H1 (cell line): ENCODE measurements at regions not wholly inside any gene's neighbourhood (a gene's known extent, or its start where the extent isn't known, plus 50 kb on each side); places are given as distances from the start of the nearest gene placed in this dataset.

ENCODE experiments used
- CTCF ChIA-PET: fragments of 300-600 bp; sonication (Branson Sonifier 250); formaldehyde crosslinking; loops from one replicate; lab custom pipeline; 2021; ENCODE audit not compliant: partially characterized antibody; lab: Charles Lee
- POLR2A ChIA-PET: fragments of 300-600 bp; sonication (Branson Sonifier 250); formaldehyde crosslinking; loops from one replicate; lab custom pipeline; 2021; ENCODE audit warnings: inconsistent platforms; ENCODE audit not compliant: partially characterized antibody; lab: Charles Lee
- DNase-seq, 2 experiments: peaks; one replicate each; pipeline versions ENCODE4 v3.0.0 to v3.0.0-alpha.2; 2010 to 2022; ENCODE audit warnings: low spot score in 2 of 2, low read depth in 1 of 2, mixed read lengths in 1 of 2
- FAIRE-seq: peaks from 2 replicates; lab custom pipeline; 2011; peaks lifted over from hg19 to GRCh38; lab: Jason Lieb, UNC
- H2AFZ ChIP-seq: 2 replicates; pipeline ENCODE4 v1.8.1; 2012; ENCODE audit warnings: low read length, inconsistent platforms
- H2AK5ac ChIP-seq: 2 replicates; pipeline ENCODE4 v1.6.1; 2013; ENCODE audit warnings: low read depth, low read length
- H2BK120ac ChIP-seq: replicated peaks from 2 replicates; pipeline ENCODE3; 2013; ENCODE audit warnings: low read depth, low read length, inconsistent platforms
- H2BK12ac ChIP-seq: 2 replicates; pipeline ENCODE4 v1.6.1; 2013; ENCODE audit warnings: low read depth, low read length
- H2BK15ac ChIP-seq: 2 replicates; pipeline ENCODE4 v1.6.1; 2013; ENCODE audit warnings: low read length
- H2BK20ac ChIP-seq: 2 replicates; pipeline ENCODE4 v1.6.1; 2013; ENCODE audit warnings: low read length
- H2BK5ac ChIP-seq: 2 replicates; pipeline ENCODE4 v1.6.1; 2013; ENCODE audit warnings: low read depth, low read length
- H3K14ac ChIP-seq: 2 replicates; pipeline ENCODE4 v1.6.1; 2013; ENCODE audit warnings: inconsistent platforms; ENCODE audit not compliant: insufficient read length
- H3K18ac ChIP-seq: 2 replicates; pipeline ENCODE4 v1.6.1; 2013; ENCODE audit warnings: low read length; ENCODE audit errors: extremely low read depth
- H3K23ac ChIP-seq: 2 replicates; pipeline ENCODE4 v1.6.1; 2013; ENCODE audit warnings: inconsistent platforms; ENCODE audit not compliant: insufficient read length
- H3K23me2 ChIP-seq: 2 replicates; pipeline ENCODE4 v1.6.1; 2013; ENCODE audit warnings: low read depth, low read length
- H3K27ac ChIP-seq: 2 replicates; pipeline ENCODE4 v1.6.1; 2011; ENCODE audit warnings: low read depth, low read length, inconsistent platforms
- H3K27me3 ChIP-seq, 4 experiments: replicated peaks in 1 of 4; 1 replicate in 1 of 4; 2 replicates in 3 of 4; pipeline versions ENCODE4 v1.6.1 to v1.8.1; 2011 to 2013; ENCODE audit warnings: low read length in 3 of 4, mild to moderate bottlenecking in 3 of 4, inconsistent platforms in 2 of 4, mixed read lengths in 2 of 4, moderate library complexity in 1 of 4; ENCODE audit not compliant: control insufficient read depth in 3 of 4, insufficient read depth in 3 of 4; ENCODE audit errors: extremely low read depth in 1 of 4
- H3K36me3 ChIP-seq, 4 experiments: 2 replicates each; pipeline versions ENCODE4 v1.6.1 to v1.8.1; 2011 to 2013; ENCODE audit warnings: mild to moderate bottlenecking in 4 of 4, low read length in 3 of 4, moderate library complexity in 2 of 4, control low read depth in 1 of 4, inconsistent platforms in 1 of 4; ENCODE audit not compliant: insufficient read depth in 4 of 4, control insufficient read depth in 2 of 4
- H3K4ac ChIP-seq: replicated peaks from 2 replicates; pipeline ENCODE3; 2013; ENCODE audit warnings: low read length, low read depth, mixed read lengths, inconsistent platforms; ENCODE audit not compliant: insufficient read length
- H3K4me1 ChIP-seq, 4 experiments: replicated peaks in 1 of 4; 1 replicate in 1 of 4; 2 replicates in 3 of 4; pipeline versions ENCODE4 v1.6.1 to v1.8.1; 2011 to 2013; ENCODE audit warnings: low read length in 3 of 4, inconsistent platforms in 2 of 4, mixed read lengths in 1 of 4; ENCODE audit not compliant: insufficient read depth in 4 of 4, control insufficient read depth in 3 of 4
- H3K4me2 ChIP-seq, 2 experiments: 2 replicates each; pipeline versions ENCODE4 v1.6.1 to v1.8.1; 2011 to 2013; ENCODE audit warnings: low read depth in 2 of 2, low read length in 2 of 2, control low read depth in 1 of 2, inconsistent platforms in 1 of 2, mild to moderate bottlenecking in 1 of 2; ENCODE audit not compliant: insufficient read depth in 1 of 2
- H3K4me3 ChIP-seq, 4 experiments: fragments of 200-600, 300-600 bp in 1 of 4; sonication (generic), shearing (Covaris generic), sonication (Bioruptor Twin) in 1 of 4; 2 replicates each; pipeline versions ENCODE4 v1.5.1 to v1.8.1; 2011 to 2016; ENCODE audit warnings: low read length in 4 of 4, low read depth in 3 of 4, control low read depth in 2 of 4, inconsistent platforms in 2 of 4, mild to moderate bottlenecking in 2 of 4, mixed read lengths in 1 of 4, moderate library complexity in 1 of 4; ENCODE audit not compliant: insufficient read depth in 2 of 4; ENCODE audit errors: extremely low read depth in 1 of 4
- H3K56ac ChIP-seq: replicated peaks from 2 replicates; pipeline ENCODE3; 2013; ENCODE audit warnings: low read depth, mild to moderate bottlenecking, mixed read lengths, low read length, inconsistent platforms; ENCODE audit not compliant: insufficient read length
- H3K79me1 ChIP-seq: 2 replicates; pipeline ENCODE4 v1.6.1; 2013; ENCODE audit warnings: low read depth, low read length, control low read depth
- H3K79me2 ChIP-seq, 2 experiments: 2 replicates each; pipeline versions ENCODE4 v1.6.1 to v1.8.1; 2012 to 2013; ENCODE audit warnings: low read length in 2 of 2, mild to moderate bottlenecking in 2 of 2, inconsistent platforms in 1 of 2; ENCODE audit not compliant: insufficient read depth in 2 of 2, control insufficient read depth in 1 of 2
- H3K9ac ChIP-seq, 4 experiments: replicated peaks in 1 of 4; 1 replicate in 1 of 4; 2 replicates in 3 of 4; pipeline versions ENCODE4 v1.6.1 to v1.8.1; 2011 to 2013; ENCODE audit warnings: low read depth in 3 of 4, low read length in 3 of 4, control low read depth in 2 of 4, mild to moderate bottlenecking in 2 of 4, moderate library complexity in 2 of 4, inconsistent platforms in 1 of 4; ENCODE audit errors: extremely low read depth in 1 of 4
- H3K9me3 ChIP-seq, 2 experiments: 2 replicates each; pipeline versions ENCODE4 v1.6.1 to v1.8.1; 2012 to 2013; ENCODE audit warnings: mild to moderate bottlenecking in 2 of 2, moderate library complexity in 2 of 2, control low read depth in 1 of 2, inconsistent platforms in 1 of 2, low read depth in 1 of 2, low read length in 1 of 2, mixed read lengths in 1 of 2; ENCODE audit not compliant: insufficient read depth in 2 of 2
- H4K20me1 ChIP-seq, 2 experiments: replicated peaks in 1 of 2; 2 replicates each; pipeline versions ENCODE3 to v1.8.1; 2011 to 2013; ENCODE audit warnings: inconsistent platforms in 2 of 2, low read length in 2 of 2, mild to moderate bottlenecking in 1 of 2; ENCODE audit not compliant: insufficient read depth in 2 of 2, control insufficient read depth in 1 of 2
- H4K5ac ChIP-seq: 2 replicates; pipeline ENCODE4 v1.6.1; 2013; ENCODE audit warnings: low read length, low read depth, mixed read lengths, inconsistent platforms; ENCODE audit not compliant: insufficient read length
- H4K8ac ChIP-seq: 2 replicates; pipeline ENCODE4 v1.8.0; 2013; ENCODE audit warnings: mild to moderate bottlenecking, moderate library complexity, low read length, inconsistent platforms; ENCODE audit not compliant: insufficient read depth; ENCODE audit errors: extremely low read depth
- H4K91ac ChIP-seq: replicated peaks from 2 replicates; pipeline ENCODE3; 2013; ENCODE audit warnings: low read length, mixed read lengths, inconsistent platforms; ENCODE audit not compliant: insufficient read length
- ASH2L ChIP-seq: fragments of 200-600, 300-600 bp; sonication (generic); IDR thresholded peaks from one replicate; pipeline ENCODE4 v1.7.1; 2017; ENCODE audit warnings: low read length
- JUND ChIP-seq: IDR thresholded peaks from 2 replicates; pipeline ENCODE4 v1.6.1; 2011; ENCODE audit warnings: mild to moderate bottlenecking, improper control_type of control experiment, low read length
- PHF8 ChIP-seq: fragments of 200-600 bp; sonication (generic); conservative IDR thresholded peaks from 2 replicates; pipeline ENCODE4 v1.7.1; 2012; ENCODE audit warnings: low read depth, mild to moderate bottlenecking, inconsistent platforms, low read length, moderate library complexity
- RFX5 ChIP-seq: IDR thresholded peaks from 2 replicates; pipeline ENCODE4 v1.6.1; 2011; ENCODE audit warnings: low read depth, low read length, improper control_type of control experiment, borderline replicate concordance
- SIN3A ChIP-seq, 2 experiments: IDR thresholded peaks in 1 of 2; conservative IDR thresholded peaks in 1 of 2; 2 replicates each; pipeline ENCODE4 v1.6.1; 2011 to 2012; ENCODE audit warnings: low read length in 2 of 2, improper control_type of control experiment in 1 of 2, low read depth in 1 of 2, mild to moderate bottlenecking in 1 of 2
- SIRT6 ChIP-seq: IDR thresholded peaks from one replicate; pipeline ENCODE4 v1.7.1; 2012; ENCODE audit warnings: low read length, inconsistent platforms
- SP1 ChIP-seq: IDR thresholded peaks from 2 replicates; pipeline ENCODE4 v1.6.1; 2011; ENCODE audit warnings: low read depth, low read length
- SP2 ChIP-seq: IDR thresholded peaks from 2 replicates; pipeline ENCODE4 v1.6.1; 2012; ENCODE audit warnings: mild to moderate bottlenecking, low read length, inconsistent platforms
- SP4 ChIP-seq: IDR thresholded peaks from 2 replicates; pipeline ENCODE4 v1.6.1; 2012; ENCODE audit warnings: low read length, inconsistent platforms
- WGBS, 2 experiments: shearing (Covaris generic) in 1 of 2; methylation state at CpG; one replicate each; pipeline versions ENCODE4 v1.1.6 to v1.1.7; 2013 to 2015; ENCODE audit warnings: low lambda C conversion rate in 2 of 2, mixed read lengths in 2 of 2, inconsistent platforms in 1 of 2, low coverage in 1 of 2, missing lambda C conversion rate in 1 of 2; ENCODE audit not compliant: insufficient replicate concordance in 2 of 2, insufficient coverage in 1 of 2, insufficient read length in 1 of 2; ENCODE audit errors: extremely low coverage in 1 of 2, missing lambda C conversion rate in 1 of 2; 5-methylcytosine and 5-hydroxymethylcytosine counted together

DNA sequence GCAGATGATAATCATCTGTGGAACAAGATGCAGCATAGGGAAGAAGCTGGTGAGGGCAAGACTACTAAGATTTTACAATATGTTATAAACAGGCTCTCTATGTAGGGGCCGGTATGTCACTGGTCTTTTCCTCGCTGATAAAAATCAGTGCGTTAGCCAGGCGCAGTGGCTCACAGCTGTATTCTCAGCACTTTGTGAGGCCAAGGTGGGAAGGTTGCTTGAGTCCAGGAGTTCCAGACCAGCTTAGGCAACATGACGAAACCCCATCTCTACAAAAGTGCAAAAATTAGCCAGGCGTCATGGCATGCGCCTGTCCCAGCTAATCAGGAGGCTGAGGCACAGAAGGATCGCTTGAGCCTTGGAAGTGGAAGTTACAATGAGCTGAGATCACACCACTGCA, 135.9 kb downstream of the TUSC1 start:
- ChIA-PET POLR2A (no interaction called here), CTCF (no interaction called here)
- Histone ChIP-seq H2BK120ac (no peak overlapping the region), H3K14ac (no peak overlapping the region), H2AK5ac (no peak overlapping the region), H2BK15ac (no peak overlapping the region), H3K9me3 (no peaks in the 10 kb centered on the region), H3K36me3 (no peaks in the 10 kb centered on the region), H2BK12ac (no peak overlapping the region), H2BK5ac (no peak overlapping the region), H4K8ac (no peak overlapping the region), H3K4me3 (no peak overlapping the region), H3K23me2 (no peaks in the 10 kb centered on the region), H3K18ac (no peak overlapping the region), H4K5ac (no peak overlapping the region), H3K4ac (no peak overlapping the region), H3K9ac (no peak overlapping the region), H3K56ac (no peak overlapping the region), H4K20me1 (no peaks in the 10 kb centered on the region), H3K23ac (no peak overlapping the region), H3K79me2 (no peaks in the 10 kb centered on the region), H3K27me3 (no peaks in the 10 kb centered on the region), H3K79me1 (no peaks in the 10 kb centered on the region), H3K27ac (no peak overlapping the region), H2BK20ac (no peak overlapping the region), H2AFZ (0 out of 2 replicates have a peak overlapping the region, but pooled peaks have one; percentile 84), H4K91ac (no peak overlapping the region), H3K4me1 (peaks cover 0 to 6% (median 0%) of the 10 kb centered on the region in 4 experiments; a peak in 1 of 7 replicates), H3K4me2 (no peak overlapping the region)
- no peak for FAIRE-seq
- DNase-seq, result no peak
- no peak for TF ChIP-seq JUND
- TF ChIP-seq SP2, result no peak
- no peak for TF ChIP-seq SP1
- no peak for TF ChIP-seq RFX5
- no peak for TF ChIP-seq PHF8
- no peak for TF ChIP-seq SIN3A (conservative IDR thresholded peaks at IDR 0.05 in 1 of 2, IDR thresholded peaks at IDR 0.05 in 1 of 2; ENCODE audit: low read depth in 1 of 2, low read length in 2 of 2)
- TF ChIP-seq ASH2L, result no peak
- TF ChIP-seq SIRT6, result no peak
- no peak for TF ChIP-seq SP4
- 93% methylated on average over 8 of the region's 8 CpGs; no CpG with 5 or more reads in 1 of the 2 experiments for WGBS, 2 experiments
